ENCODE measurements at regions not wholly inside any gene's neighbourhood (a gene's known extent, or its start where the extent isn't known, plus 50 kb on each side); places are given as distances from the start of the nearest gene placed in this dataset.

DNA sequence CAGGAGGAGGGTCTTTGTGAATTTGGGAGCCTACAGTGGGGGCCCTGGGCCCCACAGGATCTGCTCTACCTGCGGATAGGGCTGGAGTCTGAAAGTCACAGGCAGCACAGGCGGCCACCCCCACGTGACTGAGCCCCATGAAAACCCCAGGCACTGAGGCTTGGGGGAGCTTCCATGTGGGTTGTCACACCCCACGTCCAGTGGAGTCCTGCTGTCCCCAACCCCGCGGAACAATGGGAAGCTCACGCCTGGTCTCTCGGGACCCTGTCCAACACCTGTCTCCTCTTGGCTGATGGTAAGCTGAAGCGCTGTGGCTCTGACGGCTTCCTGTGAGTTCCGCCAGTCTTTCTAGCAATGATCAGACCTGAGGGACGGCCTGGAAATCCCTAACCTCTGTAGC, 85.8 kb downstream of the PTGR3 start:
- ChIA-PET POLR2A (no interaction called here), CTCF (interaction anchor here (1.1 kb wide), 1 partner anchor 625 kb away, joined by 4 read pairs; no protein-coding TSS in a partner anchor)
- no peak for TF ChIP-seq CTCF (IDR thresholded peaks at IDR 0.05; ENCODE audit: insufficient read depth, low read length, missing control alignments)
- DNase-seq (ENCODE audit: low read depth, low spot score): no peak
- H3K4me3 ChIP-seq (ENCODE audit: low read depth, low read length): no peak overlapping the region

DNA sequence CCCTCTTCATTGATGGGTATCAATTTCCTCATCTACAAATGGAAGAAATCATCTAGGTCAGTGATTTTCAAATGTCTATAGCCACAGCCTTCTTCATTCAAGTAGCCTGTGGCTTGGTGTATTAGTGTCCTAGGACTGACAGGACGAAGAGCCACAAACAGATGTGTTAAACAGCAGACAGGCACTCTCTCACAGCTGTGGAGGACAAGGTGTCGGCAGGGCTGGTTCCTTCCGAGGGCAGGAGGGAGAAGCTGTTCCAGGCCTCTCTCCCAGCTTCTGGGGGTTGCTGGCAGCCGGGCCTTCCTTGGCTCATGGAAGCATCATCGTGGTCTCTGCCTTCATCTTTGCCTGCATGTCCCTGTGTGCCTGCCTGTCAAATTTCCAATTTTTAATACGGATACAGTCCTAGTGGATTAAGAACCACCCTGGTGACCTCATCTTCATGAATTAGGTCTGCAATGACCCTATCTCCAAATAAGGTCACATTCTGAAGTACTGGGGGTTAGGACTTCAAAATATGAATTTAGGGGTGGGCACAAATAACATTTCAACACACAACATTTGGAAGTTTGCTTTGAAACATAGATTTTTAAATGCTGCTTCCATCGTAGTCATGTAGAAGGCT, 86.5 kb downstream of the PTGR3 start:
- CTCF ChIA-PET: no interaction called here
- H3K4me3 ChIP-seq (ENCODE audit: low read depth, low read length): no peak overlapping the region
- TF ChIP-seq CTCF (IDR thresholded peaks at IDR 0.05; ENCODE audit: insufficient read depth, low read length, missing control alignments): no peak
- POLR2A ChIA-PET: no interaction called here
- DNase-seq (ENCODE audit: low read depth, low spot score): no peak

DNA sequence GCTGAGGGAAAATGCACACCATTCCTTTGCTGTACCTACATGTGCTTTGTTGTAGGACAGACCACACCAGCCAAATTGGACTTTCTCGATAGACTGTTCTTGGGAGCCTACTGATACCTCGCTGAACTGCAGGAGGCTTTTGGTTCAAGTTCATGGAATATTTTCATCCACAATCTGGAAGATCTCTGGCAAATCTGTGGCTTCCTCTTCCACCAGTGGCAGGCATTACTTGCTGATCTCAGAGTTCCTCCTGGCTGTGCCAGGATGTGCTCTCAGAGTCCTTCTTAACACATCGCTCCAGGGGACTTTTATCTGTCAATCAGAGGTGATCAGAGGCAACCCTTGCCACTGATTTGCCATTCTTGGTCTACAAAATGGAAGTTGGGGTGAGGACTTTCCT, 87.7 kb downstream of the PTGR3 start:
- DNase-seq (ENCODE audit: low read depth, low spot score): no peak
- CTCF ChIA-PET: no interaction called here
- TF ChIP-seq CTCF (IDR thresholded peaks at IDR 0.05; ENCODE audit: insufficient read depth, low read length, missing control alignments): no peak
- POLR2A ChIA-PET: no interaction called here
- no peak overlapping the region for H3K4me3 ChIP-seq (ENCODE audit: low read depth, low read length)

DNA sequence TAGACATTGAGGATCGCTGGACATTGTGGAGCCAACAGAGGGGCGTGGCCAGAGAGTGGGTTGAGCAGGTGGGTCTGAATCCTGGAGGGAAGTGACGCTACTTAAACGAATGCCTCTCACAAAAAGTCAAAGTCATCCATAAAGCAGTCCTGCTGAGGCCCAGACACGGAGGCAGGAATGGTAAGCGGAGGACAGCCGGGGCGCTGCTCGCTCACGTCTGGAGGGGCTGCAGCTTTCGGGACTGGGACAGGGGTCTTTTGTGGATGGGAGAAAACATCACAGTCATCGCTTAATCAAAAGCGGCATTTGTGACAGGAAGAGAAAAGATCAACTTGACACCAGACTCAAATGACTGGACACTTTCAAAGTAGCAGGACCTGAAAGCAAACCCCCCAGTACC, 88.4 kb downstream of the PTGR3 start:
- no peak for TF ChIP-seq CTCF (IDR thresholded peaks at IDR 0.05; ENCODE audit: insufficient read depth, low read length, missing control alignments)
- CTCF ChIA-PET: no interaction called here
- DNase-seq (ENCODE audit: low read depth, low spot score): no peak
- POLR2A ChIA-PET: no interaction called here
- no peak overlapping the region for H3K4me3 ChIP-seq (ENCODE audit: low read depth, low read length)

DNA sequence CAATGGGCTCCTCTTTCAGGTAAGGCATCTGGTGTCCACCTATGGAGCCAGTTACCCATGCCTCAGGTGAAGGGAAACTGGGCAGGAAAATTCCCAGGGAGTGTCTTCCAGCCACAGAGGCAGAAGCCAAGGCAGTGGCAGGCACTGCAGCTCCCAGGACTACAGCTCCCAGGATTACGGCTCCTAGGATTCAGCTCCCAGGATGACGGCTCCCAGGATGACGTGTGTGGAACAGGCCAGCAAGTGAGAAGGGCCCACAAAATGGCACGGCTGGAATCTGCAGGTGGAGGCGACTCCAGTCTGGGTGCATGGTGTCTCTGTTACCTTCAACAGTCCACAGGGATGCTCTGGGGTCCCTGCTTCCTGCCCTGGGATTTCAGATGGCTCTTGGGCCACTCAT, 92.1 kb downstream of the PTGR3 start:
- TF ChIP-seq CTCF (IDR thresholded peaks at IDR 0.05; ENCODE audit: insufficient read depth, low read length, missing control alignments): no peak
- no peak for DNase-seq (ENCODE audit: low read depth, low spot score)
- ChIA-PET CTCF (no interaction called here), POLR2A (no interaction called here)
- no peak overlapping the region for H3K4me3 ChIP-seq (ENCODE audit: low read depth, low read length)

GRCh38 chr18:75116165-75116564, 92.8 kb downstream of the PTGR3 start:
- POLR2A ChIA-PET: no interaction called here
- H3K4me3 ChIP-seq (ENCODE audit: low read depth, low read length): no peak overlapping the region
- DNase-seq (ENCODE audit: low read depth, low spot score): no peak
- no peak for TF ChIP-seq CTCF (IDR thresholded peaks at IDR 0.05; ENCODE audit: insufficient read depth, low read length, missing control alignments)
- CTCF ChIA-PET: no interaction called here

Measured in AG04449 (cell line).